HG02642 (cell line): ENCODE measurements at regions not wholly inside any gene's neighbourhood (a gene's known extent, or its start where the extent isn't known, plus 50 kb on each side); places are given as distances from the start of the nearest gene placed in this dataset.

ENCODE experiments used
- ATAC-seq: cut with Tn5 transposase; IDR thresholded peaks from one replicate; pipeline ENCODE4 v1.9.1; 2021; ENCODE audit warnings: mild to moderate bottlenecking; ENCODE audit not compliant: unreplicated experiment, poor library complexity

DNA sequence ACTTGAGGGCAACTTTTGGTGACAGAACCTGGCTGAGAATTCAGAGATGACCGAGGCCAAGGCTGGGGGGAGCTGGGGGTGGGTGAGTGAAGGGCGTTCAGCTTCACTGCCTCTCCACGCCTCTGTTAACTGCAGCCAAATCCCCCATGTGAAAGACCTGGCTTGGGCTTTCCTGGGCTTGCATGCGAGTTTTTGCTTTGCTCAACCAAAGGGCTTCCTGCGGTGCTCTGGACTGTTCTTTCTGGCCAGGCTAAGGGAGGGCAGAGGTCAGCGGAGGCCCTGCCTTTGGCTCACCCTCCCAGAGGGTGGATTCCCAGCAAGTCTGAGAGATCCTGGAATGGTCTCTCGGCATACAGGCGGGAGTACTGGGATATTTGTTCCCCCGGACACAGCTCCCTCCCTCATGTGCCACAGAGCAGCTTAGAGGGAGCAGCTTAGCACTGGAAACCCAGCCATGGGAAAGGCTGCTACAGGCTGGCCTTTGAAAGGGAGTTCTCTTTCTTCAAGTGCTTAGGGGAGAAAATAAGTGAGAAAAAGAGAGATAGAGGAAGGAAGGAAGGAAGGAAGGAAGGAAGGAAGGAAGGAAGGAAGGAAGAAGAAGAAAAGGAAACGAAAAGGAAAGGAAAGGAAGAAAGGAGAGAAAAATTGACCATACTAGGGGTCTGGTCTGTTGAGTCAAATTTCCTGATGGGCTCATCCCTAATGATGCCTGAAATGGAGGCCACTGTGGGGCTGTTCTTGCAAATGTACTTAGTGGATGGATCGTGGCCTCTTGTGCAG, 158.8 kb downstream of the FGF18 start:
- ATAC-seq = no peak

DNA sequence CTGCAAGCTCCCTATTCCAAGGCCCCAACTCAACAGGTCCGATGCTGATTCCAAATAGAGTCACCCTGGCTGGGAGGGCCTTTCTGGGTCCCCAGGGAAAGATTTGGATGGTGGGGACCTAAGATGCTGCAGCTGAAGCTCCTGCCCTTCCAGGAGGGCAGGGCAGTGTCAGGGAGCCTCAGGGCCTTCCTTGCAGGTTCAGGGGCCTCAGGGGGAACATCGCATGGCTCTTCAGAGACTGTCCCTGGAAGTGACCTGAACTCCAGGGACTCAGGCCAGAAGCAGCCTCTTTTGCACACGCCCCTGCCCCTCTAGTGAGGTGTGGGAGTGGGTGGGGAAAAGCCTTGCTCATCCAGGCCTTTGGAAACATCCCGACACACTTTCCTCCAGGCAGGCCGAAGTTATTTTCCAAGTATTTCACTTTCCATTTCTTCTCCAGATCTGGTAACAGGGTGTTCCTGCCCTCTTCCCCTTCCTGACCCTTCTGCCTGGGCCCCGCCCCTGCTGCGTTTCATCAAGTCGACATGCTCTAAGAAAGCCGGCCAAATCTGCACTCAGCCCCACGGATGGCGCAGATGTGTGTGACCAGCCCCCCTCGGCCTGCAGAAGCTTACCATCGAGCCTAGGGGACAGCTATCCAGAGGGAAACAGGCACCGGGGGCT, 159.5 kb downstream of the FGF18 start:
- ATAC-seq = no peak

DNA sequence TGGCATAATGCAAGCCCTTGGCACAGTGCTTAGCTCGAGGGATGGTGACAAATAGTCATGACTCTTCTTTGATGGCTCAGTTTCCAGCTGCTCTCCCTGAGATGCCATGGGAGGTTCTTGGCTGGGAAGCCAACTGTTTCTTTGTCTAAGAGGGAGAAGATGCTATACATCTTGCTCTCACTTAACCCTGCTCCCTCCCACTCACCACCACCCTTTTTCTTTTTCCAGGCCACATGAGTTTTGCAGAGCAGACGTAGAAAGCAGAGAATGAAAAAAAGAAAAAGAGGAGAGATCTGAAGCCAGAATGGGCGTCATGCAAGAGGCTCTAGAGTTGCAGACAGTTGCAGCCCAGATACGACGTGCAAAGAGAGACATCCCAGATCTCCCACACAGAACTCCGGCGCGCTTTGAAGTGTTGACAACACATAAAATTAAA, 160.5 kb downstream of the FGF18 start:
- no peak for ATAC-seq

DNA sequence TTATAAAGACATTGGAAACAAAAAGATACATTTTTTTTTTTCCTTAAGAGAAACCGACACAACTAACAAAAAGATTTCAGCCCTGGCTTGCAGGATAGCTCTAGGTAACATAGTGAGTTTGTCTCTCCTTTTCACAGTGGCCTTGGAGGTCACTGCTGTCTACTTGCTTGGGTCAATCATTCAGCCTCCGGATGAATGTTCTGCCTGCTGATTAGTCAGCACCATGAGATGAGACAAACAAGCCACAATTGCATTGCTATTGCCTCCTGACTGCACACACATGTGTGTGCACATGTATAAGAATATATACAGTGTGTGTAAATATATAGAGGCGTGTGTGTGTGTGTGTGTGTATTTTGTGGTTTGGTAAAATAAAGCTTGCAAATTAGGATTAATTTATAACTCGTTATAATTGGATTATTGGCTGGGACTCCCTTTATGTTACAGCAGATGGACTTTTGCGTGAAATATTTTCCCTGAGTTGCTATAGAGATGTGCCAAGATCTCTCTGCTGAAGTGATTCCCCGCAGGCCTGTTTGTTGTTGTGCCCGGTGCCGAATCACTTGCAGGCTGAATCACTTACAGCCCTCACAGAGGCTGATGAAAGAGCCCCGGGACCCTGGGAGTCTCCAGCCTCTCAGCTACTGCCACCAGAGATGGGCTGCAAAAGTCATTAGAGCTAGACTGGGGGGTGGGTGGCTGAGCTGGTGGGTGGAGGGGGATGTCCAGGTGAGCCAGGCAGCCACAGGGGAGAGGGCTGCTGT, 161.2 kb downstream of the FGF18 start:
- no peak for ATAC-seq

DNA sequence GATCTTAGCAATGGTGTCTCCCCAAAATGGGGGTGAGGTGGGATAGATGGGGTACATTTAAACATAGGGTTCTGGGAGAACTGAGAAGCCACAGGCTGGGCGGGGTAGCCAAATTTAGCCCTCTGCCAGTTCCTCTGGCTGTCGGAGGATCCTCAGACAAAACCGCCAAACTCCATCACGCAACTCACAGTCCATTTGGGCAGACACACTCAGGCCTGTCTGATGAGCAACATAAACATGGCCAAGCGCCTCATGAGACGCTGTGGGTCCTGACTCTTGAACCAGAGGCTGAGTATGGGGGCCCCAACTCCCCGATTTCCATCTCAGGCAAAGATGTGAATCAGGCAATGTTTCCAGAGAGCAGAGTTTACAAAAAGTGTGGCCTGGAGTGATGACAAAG, 162.3 kb downstream of the FGF18 start:
- ATAC-seq = no peak

DNA sequence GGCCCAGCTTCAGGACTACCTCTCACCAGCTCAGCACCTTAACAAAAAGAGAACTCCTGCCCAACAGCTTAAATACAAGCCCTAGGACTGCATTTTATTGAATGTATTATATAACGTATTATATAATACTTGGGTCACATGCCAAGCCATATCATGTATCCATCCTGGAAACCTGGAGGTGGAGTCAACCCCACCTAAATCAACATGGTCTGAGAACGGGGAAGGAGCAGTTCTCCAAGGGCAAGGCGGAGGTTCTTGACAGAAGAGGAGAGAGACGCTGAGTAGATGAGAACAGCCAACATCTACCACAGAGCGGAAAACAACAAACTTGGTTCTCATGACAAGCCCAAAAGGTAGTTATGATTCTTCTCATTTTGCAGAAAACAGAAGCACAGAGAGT, 163.4 kb downstream of the FGF18 start:
- ATAC-seq = no peak

DNA sequence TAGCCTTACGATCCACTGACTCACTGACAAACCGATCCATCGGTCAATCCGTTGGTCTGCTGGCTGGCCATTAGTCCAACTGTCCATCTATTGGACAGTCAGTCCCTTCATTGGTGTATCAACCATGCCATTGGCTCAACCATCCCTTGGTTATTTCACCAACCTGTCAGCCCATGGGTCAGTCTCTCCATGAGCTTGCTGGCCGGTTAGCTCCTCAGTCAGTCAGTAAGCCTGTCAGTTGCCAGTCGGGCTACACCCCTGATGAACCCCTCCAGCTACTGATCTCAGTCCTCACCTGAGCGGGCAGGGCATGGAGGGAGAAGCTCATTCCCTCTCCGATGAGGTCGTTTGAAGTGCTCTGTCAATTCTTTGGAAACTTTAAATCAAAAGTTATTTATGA, 166.5 kb downstream of the FGF18 start:
- ATAC-seq = no peak

DNA sequence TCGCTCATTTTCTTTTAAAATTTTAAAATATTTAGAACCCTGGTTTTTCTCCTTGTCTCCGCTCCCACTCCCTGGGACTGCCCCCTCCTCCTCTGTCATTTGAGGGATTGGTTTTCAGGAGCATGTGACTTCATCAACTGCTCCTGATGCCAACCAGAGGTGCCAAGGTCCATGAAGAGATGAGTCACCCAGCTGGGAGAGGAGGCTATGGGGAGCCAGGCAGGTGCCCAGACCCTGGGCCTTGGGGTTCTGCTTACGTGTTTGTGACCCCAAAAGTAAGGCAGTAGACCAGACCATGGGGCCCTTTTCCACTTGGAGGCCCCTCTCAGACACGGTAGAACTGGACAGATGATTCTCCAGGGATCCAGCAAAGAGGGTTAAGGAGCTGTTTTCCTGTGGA, 167.0 kb downstream of the FGF18 start:
- no peak for ATAC-seq

DNA sequence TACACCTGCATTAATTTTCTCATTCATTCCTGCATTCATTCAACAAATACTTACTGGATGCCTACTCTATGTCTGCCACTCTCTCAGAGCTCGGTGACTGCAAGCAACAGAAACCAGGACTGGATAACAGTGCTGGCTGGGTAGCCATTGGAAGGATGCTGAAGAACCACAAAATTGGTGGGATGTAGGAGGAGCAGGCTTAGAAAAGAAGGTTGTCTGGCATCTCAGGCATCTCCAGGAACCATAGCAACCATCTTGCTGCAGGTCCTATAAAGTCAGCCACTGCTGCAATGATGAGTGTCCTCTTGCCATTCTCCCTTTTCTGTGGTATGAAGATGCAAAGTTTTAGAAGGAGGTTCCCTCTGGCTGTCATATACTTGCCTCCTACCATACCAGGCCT, 168.6 kb downstream of the FGF18 start:
- ATAC-seq = no peak

DNA sequence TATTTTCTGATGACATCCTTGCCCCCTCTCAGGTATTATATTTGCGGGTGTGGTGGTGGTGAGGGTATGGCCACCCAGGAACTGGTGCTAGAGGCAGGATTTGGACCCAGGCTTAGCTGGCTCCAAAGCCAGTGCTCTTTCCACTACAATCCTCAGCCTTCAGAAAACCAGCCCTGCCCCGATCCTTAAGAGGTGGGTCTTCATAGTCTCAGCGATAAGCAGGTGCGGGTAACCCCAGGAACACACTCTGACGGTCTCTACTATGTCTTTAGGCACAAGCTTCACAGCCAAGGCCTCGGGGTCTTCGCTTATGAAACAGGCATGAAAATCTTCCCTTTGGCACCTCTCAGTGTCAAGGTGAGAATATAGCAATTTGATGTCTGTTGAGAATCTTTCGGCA, 169.3 kb downstream of the FGF18 start:
- ATAC-seq = no peak

DNA sequence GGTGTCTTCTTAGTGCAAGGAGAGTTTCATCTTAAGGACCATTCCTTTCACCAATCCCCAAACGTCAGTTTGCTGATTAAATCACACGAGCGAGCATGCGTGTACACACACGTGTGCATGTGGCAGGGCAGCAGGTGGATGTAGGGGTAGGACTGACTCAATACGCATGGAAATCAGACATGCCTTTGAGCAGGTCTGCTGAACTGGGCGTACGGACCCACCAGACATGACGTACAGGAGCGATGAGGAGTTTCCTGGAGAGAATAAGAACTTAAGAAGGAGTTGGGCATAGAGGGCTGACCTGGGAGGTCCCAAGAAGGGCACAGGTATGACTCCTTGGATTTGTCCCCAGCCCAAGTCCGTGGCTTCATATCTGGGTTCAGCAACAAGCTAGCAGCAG, 170.0 kb downstream of the FGF18 start:
- ATAC-seq = no peak

DNA sequence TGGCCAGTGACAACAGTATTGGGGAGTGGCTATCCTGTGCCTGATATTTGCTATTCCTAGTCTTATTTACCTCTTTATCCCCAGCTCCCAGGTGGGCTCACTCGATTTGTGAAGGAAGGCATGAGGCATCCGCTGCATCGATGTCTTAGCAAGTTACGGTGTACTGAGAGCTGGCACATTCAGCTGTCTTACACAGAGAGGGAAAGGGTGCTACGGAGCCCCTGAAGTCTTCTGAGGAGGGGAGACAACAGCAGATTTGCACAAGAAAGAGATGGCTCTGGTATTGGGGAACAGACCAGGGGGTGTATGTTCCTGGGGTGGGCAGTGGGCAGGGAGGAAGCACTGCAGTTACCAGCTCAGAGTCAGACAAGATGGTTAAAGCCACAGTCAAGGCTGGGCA, 172.6 kb downstream of the FGF18 start:
- ATAC-seq = no peak

DNA sequence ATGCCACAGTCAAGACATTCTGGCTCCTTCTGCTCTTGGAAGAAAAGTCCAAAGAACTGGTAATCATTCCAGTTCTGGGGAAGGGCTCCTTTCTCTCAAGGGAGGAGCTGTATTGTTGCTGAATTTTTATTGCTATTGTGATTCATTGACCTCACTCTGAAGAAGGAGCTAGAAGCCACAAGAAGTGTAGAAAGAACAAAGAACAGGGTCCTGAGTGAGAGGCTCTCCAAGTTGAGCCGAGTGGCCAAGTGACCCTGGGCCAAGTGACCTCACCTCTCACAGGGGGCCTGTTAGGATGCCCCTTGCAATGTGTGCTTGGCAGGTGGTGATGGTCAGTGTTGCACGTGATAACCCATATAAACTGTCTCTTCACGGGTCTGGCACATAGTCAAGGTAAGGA, 173.3 kb downstream of the FGF18 start:
- ATAC-seq = no peak

DNA sequence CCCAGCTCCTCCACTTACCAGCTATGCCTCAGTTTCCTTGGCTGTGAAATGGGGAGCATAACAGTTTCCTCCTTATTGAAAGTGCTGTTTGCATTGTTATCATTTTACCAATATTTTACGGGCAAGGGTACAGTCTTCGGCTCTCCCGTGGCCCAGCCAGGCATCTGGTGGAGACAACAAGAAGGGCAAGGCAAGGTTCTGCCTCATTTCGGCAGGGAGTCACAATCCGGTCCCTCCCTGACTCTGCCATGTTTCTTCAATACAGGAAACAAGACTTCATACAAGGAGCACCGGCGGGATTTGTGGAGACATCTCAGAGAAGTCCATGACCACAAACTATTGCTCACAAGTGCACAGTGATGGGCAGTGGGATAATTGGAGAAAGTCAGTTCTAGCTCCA, 174.0 kb downstream of the FGF18 start:
- ATAC-seq = no peak

DNA sequence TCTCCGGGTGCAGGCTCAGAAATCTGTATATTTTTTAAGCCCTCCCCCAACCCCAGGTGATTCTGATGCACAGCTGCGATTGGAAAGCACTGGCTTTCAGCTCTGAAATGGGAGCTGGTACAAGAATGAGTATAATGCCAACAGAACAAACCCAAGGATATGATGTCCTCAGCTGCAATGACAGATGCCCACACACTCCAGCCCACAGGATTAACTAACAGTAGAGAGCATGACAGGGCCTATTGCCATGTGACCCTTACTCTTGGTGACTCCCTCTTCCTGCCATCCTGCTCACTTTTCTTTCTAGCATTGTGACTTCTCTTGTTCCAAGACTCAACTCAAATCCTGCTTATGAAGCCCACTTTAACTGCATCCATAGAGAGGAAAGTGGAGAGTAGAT, 174.5 kb downstream of the FGF18 start:
- no peak for ATAC-seq

DNA sequence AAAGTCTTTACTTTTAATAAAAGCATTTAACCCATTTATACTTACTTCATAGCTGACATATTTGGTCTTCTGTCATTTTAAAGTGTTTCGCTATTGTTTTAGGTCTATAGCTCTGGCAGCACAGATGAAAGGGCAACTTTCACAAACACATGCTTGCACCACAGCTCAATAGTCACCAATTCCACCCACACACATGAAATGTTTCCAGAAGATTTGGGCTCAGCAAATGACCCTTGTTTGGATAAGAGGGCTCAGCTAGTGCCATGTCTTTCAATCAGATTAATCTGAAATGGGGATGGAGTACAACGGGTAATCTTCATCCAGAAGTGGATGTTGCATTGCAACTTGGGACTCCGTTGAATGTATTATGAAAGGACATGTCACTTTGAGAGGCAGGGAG, 176.0 kb downstream of the FGF18 start:
- no peak for ATAC-seq

DNA sequence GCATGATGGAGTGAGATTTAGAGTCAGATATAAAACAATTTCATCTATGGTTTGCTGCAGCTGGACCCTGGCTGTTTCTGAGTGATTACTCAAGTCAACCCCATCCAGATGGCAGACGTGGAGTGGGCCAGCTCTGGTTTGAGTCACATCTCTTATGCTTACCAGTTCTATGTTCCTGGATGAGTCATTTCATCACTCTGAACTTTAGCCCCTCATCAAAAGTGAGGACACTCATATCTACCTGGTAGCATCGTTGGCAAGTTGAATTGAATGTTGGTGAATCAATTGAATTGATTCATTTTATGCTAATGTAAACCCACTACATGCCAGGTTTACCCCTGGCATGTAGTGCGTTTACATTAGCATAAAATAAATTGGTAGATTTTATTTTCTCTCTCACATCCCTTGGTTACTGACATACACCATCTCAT, 176.4 kb downstream of the FGF18 start:
- ATAC-seq = no peak

DNA sequence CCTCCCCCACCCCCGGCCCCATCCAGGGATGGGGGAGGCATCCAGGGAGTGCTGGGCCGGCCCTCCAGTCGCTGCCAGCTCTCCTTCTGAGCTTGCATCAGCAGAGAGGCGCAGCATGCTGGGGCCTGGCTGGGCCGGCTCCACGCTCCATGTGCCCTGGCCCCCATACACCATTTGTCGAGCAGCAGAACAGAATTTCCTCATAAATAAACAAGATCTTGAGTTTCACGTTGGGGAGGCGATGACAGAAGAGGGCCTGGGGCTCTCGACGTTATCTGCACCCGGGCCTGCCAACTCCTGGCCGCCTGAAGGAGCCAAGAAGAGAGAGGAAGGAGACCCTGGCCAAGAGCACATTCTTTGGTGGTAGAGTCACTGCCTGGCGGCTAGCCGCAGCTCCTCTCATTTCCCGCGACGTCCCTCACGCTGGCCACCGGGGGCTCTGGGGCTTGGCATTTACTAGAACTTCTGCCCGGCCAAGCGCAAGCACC, 177.0 kb downstream of the FGF18 start:
- ATAC-seq = no peak

DNA sequence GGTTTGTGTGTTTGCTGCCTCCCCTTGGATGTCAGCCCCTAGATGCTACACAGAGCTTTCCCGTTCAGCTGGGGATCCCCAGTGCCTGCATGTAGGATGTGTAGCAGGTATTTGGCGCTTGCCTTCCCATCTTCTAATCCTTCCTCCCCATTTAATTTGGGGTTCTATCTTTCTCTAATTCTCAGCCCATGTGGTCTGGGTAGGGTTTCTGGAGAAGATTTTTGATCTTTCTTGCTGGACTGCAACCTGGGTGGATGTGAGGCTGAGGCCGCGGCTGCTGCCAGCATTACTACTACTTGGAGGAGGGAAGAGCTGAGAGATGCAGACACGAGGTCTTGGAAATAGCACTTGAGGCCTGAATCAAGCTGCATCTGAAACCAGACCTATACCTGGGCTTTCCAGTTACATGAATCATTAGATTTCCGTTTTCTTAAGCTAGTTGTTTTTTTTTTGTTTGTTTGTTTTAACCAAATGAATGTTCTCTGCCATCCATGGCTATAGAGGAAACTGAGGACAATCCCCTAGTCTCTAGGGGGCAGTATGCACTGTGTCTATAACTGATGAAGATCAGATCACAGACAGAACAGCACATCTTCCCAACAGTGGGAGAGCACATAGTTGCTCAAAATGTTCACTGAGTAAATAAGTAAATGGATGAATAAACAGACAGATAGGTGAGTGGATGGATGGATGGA, 178.6 kb downstream of the FGF18 start:
- no peak for ATAC-seq

DNA sequence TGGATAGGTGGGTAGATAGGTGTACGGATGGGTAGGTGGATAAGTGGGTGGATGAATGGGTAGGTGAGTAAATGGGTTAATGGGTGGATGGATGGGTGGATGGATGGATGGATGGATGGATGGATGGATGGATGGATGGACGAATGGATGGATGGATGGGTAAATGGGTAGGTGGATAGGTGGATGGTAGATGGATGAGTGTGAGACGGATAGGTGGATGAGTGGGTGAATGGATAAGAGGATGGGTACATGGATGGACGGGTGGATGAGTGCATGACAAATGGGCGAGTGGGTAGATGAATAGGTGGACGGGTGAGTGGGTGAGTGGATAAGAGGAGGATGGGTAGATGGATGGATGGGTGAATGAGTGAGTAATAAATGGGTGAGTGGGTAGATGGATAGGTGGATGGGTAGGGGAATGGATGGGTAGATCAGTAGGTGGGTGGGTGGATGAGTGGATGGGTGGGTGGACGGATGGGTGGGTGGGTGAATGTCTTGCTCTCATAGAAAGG, 179.2 kb downstream of the FGF18 start:
- ATAC-seq = no peak
